Left lobe of liver (tissue), 2 donors: ENCODE measurements at regions not wholly inside any gene's neighbourhood (a gene's known extent, or its start where the extent isn't known, plus 50 kb on each side); places are given as distances from the start of the nearest gene placed in this dataset.

ENCODE experiments used
- ATAC-seq: fragments of 200-7000 bp; cut with Tn5 transposase; one replicate; pipeline ENCODE4 v1.9.1; 2020; ENCODE audit warnings: mild to moderate bottlenecking, moderate library complexity
- DNase-seq: peaks from one replicate; pipeline ENCODE4 v3.0.0-alpha.2; 2020; ENCODE audit warnings: low spot score
- donor health status: DM: no; HTN: no; CAD: no; lungs with moderate emphysema.
- donor health status: DM: no; HTN: yes; CAD: no.

- ATAC-seq: no peak
- DNase-seq: no peak
These were observed 57.8 kb downstream of the PRLHR start for GRCh38 chr10:118537623-118538022.

- ATAC-seq: no peak
These were observed 61.3 kb downstream of the PRLHR start for GRCh38 chr10:118534136-118534535.

GRCh38 chr10:118531105-118531852 is 64.2 kb downstream of the PRLHR start:
- peak; percentile 33 for ATAC-seq
- DNase-seq: no peak

More at GRCh38 chr10:118534136-118534535, 61.3 kb downstream of the PRLHR start:
- DNase-seq: no peak

GRCh38 chr10:118528426-118528825 is 67.0 kb downstream of the PRLHR start:
- DNase-seq (no peak), ATAC-seq (no peak)

- ATAC-seq: no peak
- DNase-seq: no peak
These were observed 71.7 kb downstream of the PRLHR start for GRCh38 chr10:118523775-118524174.

GRCh38 chr10:118522791-118523498 is 72.5 kb downstream of the PRLHR start:
- DNase-seq (no peak), ATAC-seq (no peak)

GRCh38 chr10:118521415-118522117 is 73.9 kb downstream of the PRLHR start:
- no peak for ATAC-seq
- no peak for DNase-seq

GRCh38 chr10:118520116-118520742 is 75.2 kb downstream of the PRLHR start:
- no peak for ATAC-seq
- DNase-seq: no peak

- no peak for DNase-seq
- ATAC-seq: no peak
These were observed 77.4 kb downstream of the PRLHR start for GRCh38 chr10:118518095-118518494.

GRCh38 chr10:118516716-118517115 is 78.7 kb downstream of the PRLHR start:
- ATAC-seq: no peak
- no peak for DNase-seq

- DNase-seq: no peak
- ATAC-seq: no peak
These were observed 82.3 kb downstream of the PRLHR start for GRCh38 chr10:118513174-118513573.

GRCh38 chr10:118511711-118512110 is 83.7 kb downstream of the PRLHR start:
- no peak for ATAC-seq

GRCh38 chr10:118508863-118509262 is 86.6 kb downstream of the PRLHR start:
- DNase-seq: no peak

More at GRCh38 chr10:118511711-118512110, 83.7 kb downstream of the PRLHR start:
- DNase-seq: no peak

GRCh38 chr10:118508355-118508754 is 87.1 kb downstream of the PRLHR start:
- ATAC-seq (no peak), DNase-seq (no peak)

More at GRCh38 chr10:118508863-118509262, 86.6 kb downstream of the PRLHR start:
- ATAC-seq: no peak

- DNase-seq: no peak
- no peak for ATAC-seq
These were observed 88.5 kb downstream of the PRLHR start for GRCh38 chr10:118506671-118507590.

- DNase-seq (no peak), ATAC-seq (no peak)
These were observed 90.1 kb downstream of the PRLHR start for GRCh38 chr10:118505363-118505762.

GRCh38 chr10:118504467-118505205 is 90.8 kb downstream of the PRLHR start:
- no peak for DNase-seq
- ATAC-seq: no peak

GRCh38 chr10:118504044-118504443 is 91.4 kb downstream of the PRLHR start:
- ATAC-seq: no peak

GRCh38 chr10:118503192-118503591 is 92.3 kb downstream of the PRLHR start:
- no peak for ATAC-seq

More at GRCh38 chr10:118504044-118504443, 91.4 kb downstream of the PRLHR start:
- DNase-seq: no peak

More at GRCh38 chr10:118503192-118503591, 92.3 kb downstream of the PRLHR start:
- no peak for DNase-seq
